ENCODE measurements at regions not wholly inside any gene's neighbourhood (a gene's known extent, or its start where the extent isn't known, plus 50 kb on each side); places are given as distances from the start of the nearest gene placed in this dataset.

- TF ChIP-seq PHTF2 (CRISPR knock-in tag; IDR thresholded peaks at IDR 0.05), result no peak
- TF ChIP-seq ZNF512 (tag; IDR thresholded peaks at IDR 0.05), result no peak
- no peak for TF ChIP-seq ZFP36 (IDR thresholded peaks at IDR 0.05; ENCODE audit: low read depth, low read length, partially characterized antibody)
Measured at GRCh38 chr14:44782775-44783238, 178.9 kb downstream of the KLHL28 start (continued).

GRCh38 chr14:44780989-44781388 is 180.8 kb downstream of the KLHL28 start:
- Histone ChIP-seq H3K9ac (ENCODE audit: insufficient read depth in 1 of 2, low read depth in 2 of 2, low read length in 2 of 2) (no peak overlapping the region), H3K79me2 (ENCODE audit: control insufficient read depth, insufficient read depth, low read length) (no peaks in the 10 kb centered on the region), H3K36me3 (ENCODE audit: control insufficient read depth, insufficient read depth, low read length) (no peaks in the 10 kb centered on the region), H2AFZ (ENCODE audit: low read depth, low read length) (no peak overlapping the region), H3K9me3 (replicated peaks; ENCODE audit: control insufficient read depth, insufficient read depth, low read depth, low read length) (no peaks in the 10 kb centered on the region), H3K27me3 (ENCODE audit: control insufficient read depth in 2 of 2, insufficient read depth in 2 of 2, low read length in 2 of 2) (no peaks in the 10 kb centered on the region), H3K9me1 (ENCODE audit: control insufficient read depth, insufficient read depth, low read length) (no peaks in the 10 kb centered on the region), H4K20me1 (replicated peaks; ENCODE audit: control insufficient read depth, insufficient read depth, low read length) (no peaks in the 10 kb centered on the region), H3K4me1 (replicated peaks in 1 of 2; ENCODE audit: control insufficient read depth in 2 of 2, insufficient read depth in 2 of 2, low read length in 2 of 2) (no peaks in the 10 kb centered on the region), H3K4me3 (no peak overlapping the region), H3K27ac (ENCODE audit: extremely low read depth, low read depth, low read length) (no peak overlapping the region), H3K4me2 (ENCODE audit: insufficient read depth, low read length) (no peak overlapping the region)
- BruUV-seq (replicated peaks), result no TSS peak
- 4% methylated on average over 3 of the region's 3 CpGs for WGBS (ENCODE audit: insufficient coverage, low coverage, missing lambda C conversion rate)
- no peak for FAIRE-seq
- TF ChIP-seq ZBTB11 (CRISPR knock-in tag; IDR thresholded peaks at IDR 0.05) (no peak), PCBP2 (IDR thresholded peaks at IDR 0.05; ENCODE audit: low read depth, low read length, poor library complexity, severe bottlenecking) (no peak), IRF1 (CRISPR knock-in tag; IDR thresholded peaks at IDR 0.05; ENCODE audit: borderline replicate concordance) (no peak), TARDBP (IDR thresholded peaks at IDR 0.05) (no peak), GTF2E2 (tag; IDR thresholded peaks at IDR 0.05) (no peak), IRF9 (tag; IDR thresholded peaks at IDR 0.05) (no peak)
- no peak for DNase-seq (ENCODE audit: extremely low read depth in 1 of 4, low spot score in 3 of 4)
- ChIA-PET POLR2A (no interaction called here), CTCF (ENCODE audit: low intra/inter-chr PET ratio) (no interaction called here)
- intact Hi-C loops (cut with micrococcal nuclease), result no loop called here
- no peak for ATAC-seq
- in situ Hi-C loops (cut with MboI), result no loop called here

All from K562 (cell line).